ENCODE measurements at regions not wholly inside any gene's neighbourhood (a gene's known extent, or its start where the extent isn't known, plus 50 kb on each side); places are given as distances from the start of the nearest gene placed in this dataset.
"Not testable (repeated sequence)": the region's sequence is repeated elsewhere in the genome, so short reads cannot be mapped to it uniquely, and the experiment has no call there.

DNA sequence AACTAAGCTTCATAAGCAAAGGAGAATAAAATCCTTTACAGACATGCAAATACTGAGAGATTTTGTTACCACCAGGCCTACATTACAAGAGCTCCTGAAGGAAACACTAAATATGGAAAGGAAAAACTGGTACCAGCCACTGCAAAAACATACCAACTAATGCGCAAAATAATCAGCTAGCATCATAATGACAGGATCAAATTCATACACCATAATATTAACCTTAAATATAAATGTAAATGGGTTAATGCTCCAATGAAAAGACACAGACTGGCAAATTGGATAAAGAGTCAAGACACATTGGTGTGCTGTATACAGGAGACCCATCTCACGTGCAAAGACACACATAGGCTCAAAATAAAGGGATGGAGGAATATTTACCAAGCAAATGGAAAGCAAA is 80.3 kb upstream of the SLC35F3 start:
- not testable (repeated sequence) for TF ChIP-seq CBFB (IDR thresholded peaks at IDR 0.05; ENCODE audit: low read depth); MYC (IDR thresholded peaks at IDR 0.05; ENCODE audit: insufficient read depth, insufficient read length, insufficient replicate concordance, low read length, severe bottlenecking); FOS (IDR thresholded peaks at IDR 0.05; ENCODE audit: borderline replicate concordance, extremely low read depth, insufficient read length); CHD2 (IDR thresholded peaks at IDR 0.05; ENCODE audit: borderline replicate concordance, low read depth, low read length); BRCA1 (IDR thresholded peaks at IDR 0.05; ENCODE audit: low read depth, low read length); SP1 (IDR thresholded peaks at IDR 0.05; ENCODE audit: low read depth, low read length)
- TF ChIP-seq, protein P1, sequence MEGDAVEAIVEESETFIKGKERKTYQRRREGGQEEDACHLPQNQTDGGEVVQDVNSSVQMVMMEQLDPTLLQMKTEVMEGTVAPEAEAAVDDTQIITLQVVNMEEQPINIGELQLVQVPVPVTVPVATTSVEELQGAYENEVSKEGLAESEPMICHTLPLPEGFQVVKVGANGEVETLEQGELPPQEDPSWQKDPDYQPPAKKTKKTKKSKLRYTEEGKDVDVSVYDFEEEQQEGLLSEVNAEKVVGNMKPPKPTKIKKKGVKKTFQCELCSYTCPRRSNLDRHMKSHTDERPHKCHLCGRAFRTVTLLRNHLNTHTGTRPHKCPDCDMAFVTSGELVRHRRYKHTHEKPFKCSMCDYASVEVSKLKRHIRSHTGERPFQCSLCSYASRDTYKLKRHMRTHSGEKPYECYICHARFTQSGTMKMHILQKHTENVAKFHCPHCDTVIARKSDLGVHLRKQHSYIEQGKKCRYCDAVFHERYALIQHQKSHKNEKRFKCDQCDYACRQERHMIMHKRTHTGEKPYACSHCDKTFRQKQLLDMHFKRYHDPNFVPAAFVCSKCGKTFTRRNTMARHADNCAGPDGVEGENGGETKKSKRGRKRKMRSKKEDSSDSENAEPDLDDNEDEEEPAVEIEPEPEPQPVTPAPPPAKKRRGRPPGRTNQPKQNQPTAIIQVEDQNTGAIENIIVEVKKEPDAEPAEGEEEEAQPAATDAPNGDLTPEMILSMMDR (IDR thresholded peaks at IDR 0.05 in 2 of 3, conservative IDR thresholded peaks at IDR 0.05 in 1 of 3; ENCODE audit: control insufficient read depth in 2 of 3, extremely low read depth in 1 of 3, insufficient read depth in 1 of 3, low read depth in 3 of 3, low read length in 3 of 3) = not testable (repeated sequence)
- TF ChIP-seq, protein P2, sequence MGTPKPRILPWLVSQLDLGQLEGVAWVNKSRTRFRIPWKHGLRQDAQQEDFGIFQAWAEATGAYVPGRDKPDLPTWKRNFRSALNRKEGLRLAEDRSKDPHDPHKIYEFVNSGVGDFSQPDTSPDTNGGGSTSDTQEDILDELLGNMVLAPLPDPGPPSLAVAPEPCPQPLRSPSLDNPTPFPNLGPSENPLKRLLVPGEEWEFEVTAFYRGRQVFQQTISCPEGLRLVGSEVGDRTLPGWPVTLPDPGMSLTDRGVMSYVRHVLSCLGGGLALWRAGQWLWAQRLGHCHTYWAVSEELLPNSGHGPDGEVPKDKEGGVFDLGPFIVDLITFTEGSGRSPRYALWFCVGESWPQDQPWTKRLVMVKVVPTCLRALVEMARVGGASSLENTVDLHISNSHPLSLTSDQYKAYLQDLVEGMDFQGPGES (IDR thresholded peaks at IDR 0.05) = not testable (repeated sequence)

All from GM12878 (cell line).